ENCODE measurements at regions not wholly inside any gene's neighbourhood (a gene's known extent, or its start where the extent isn't known, plus 50 kb on each side); places are given as distances from the start of the nearest gene placed in this dataset.

GRCh38 chr3:67286586-67286985 is 288.5 kb downstream of the KBTBD8 start (continued):
- TF ChIP-seq, protein P1, sequence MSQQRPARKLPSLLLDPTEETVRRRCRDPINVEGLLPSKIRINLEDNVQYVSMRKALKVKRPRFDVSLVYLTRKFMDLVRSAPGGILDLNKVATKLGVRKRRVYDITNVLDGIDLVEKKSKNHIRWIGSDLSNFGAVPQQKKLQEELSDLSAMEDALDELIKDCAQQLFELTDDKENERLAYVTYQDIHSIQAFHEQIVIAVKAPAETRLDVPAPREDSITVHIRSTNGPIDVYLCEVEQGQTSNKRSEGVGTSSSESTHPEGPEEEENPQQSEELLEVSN (IDR thresholded peaks at IDR 0.05) = no peak
- TF ChIP-seq YY1 (IDR thresholded peaks at IDR 0.05; ENCODE audit: low read depth, low read length) (no peak), SP2 (IDR thresholded peaks at IDR 0.05; ENCODE audit: low read length) (no peak), MAFK (IDR thresholded peaks at IDR 0.05; ENCODE audit: low read depth, low read length) (no peak), CHD1 (IDR thresholded peaks at IDR 0.05; ENCODE audit: low read depth, low read length) (no peak), JUND (IDR thresholded peaks at IDR 0.05; ENCODE audit: low read length) (no peak), EGR1 (IDR thresholded peaks at IDR 0.05; ENCODE audit: borderline replicate concordance, low read depth, low read length) (no peak), BCL11A (IDR thresholded peaks at IDR 0.05; ENCODE audit: low read depth in 2 of 2, low read length in 2 of 2) (no peak)

Measured in H1 (cell line).